GM11168 (cell line): ENCODE measurements at regions not wholly inside any gene's neighbourhood (a gene's known extent, or its start where the extent isn't known, plus 50 kb on each side); places are given as distances from the start of the nearest gene placed in this dataset.

Source experiments
- in situ Hi-C: fragments of 300-500 bp; cut with MboI; formaldehyde crosslinking; loops from one replicate; pipeline ENCODE4 v1.12.0; 2022; ENCODE audit warnings: low sequenced_read_pairs; ENCODE audit not compliant: unreplicated experiment

DNA sequence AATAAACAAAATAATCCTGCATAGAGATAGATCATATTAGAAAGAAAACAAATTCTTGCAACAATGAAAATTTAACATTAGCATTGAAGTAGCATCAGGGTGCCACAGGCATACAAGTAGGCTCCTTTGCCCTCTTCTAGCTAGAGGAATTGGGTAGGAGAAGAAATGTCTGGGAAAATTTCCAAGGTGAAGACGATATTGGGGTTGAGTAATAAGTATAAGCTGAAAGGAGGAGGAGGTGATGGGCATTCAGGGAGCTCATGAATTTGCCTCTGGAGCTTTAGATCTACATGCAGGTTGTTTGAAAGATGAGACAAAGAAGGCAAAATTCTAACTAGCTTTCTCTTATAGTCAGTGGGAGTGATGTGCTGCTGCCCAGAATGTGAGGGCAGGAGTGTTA is 504.9 kb downstream of the CCDC85A start:
- in situ Hi-C loops, result no loop called here

DNA sequence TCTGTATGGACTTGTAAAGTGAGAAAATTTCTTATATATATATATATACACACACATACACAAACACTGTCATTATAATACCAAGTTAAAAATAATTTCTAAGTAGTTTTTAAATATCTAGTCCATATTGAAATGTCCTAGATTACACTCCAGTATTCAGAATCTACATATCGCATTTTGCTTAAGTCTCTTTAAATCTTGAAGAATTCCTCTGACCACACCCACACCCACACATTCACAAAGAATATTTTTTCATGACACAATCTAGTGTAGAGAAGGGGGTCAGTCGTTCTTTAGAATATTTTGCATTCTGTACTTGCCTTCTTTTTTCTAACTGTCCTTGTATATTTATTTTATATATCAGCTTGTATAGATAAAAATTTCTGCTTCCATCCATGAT is 509.7 kb downstream of the CCDC85A start:
- in situ Hi-C loops, result no loop called here

DNA sequence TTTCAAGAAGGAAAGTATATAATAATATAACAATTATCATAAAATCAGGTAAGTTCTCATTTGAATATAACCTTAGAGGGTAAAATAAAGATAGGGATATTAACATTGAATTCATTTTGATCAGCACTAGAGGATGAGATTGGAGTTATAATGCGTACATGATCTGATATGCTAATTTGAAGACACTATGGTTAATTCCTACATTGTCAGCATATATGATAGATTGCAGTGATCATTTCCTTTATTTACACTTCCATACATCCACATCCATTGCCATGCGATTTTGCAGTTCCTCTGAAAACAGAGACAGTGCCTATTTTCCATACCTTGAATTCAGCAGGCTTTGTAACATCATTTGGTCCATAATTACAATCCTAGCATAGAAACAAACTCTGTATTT is 519.2 kb downstream of the CCDC85A start:
- in situ Hi-C loops, result no loop called here

DNA sequence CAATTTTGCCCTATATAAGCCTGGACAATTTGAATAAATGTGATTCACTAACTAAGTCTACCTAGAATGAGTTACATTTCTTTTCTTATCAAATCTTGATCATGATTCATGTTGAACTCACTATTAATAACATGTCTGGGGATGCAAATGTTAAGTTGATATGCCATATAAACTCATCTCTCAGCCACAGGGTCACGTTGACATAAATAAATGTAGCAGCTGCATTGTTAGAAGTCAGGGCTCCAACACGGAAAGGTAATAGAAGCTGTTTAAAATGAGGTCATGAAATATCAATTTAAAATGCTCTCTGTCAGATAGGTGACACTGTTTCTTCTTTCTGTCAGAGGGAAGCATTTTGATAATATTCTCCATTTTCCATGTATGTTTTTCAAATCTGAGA is 521.9 kb downstream of the CCDC85A start:
- in situ Hi-C loops, result no loop called here

DNA sequence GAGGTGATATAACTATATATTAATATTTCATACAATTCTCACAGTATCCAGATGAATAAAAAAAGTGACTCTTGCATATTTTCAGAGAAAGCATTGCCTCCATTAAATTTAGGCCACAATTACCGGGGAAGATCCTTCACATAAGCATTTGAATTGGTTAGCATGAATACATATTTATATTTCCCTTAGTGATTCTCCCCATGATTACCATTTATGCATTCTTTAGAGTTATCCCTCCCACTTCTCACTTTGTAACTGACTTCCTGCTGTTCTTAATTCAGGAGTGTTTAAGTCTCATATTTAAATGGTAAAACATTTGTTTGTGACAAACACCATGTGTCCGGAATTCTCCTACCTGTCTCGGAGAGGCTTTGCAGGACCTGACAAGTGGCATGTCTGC is 523.4 kb downstream of the CCDC85A start:
- in situ Hi-C loops, result no loop called here

DNA sequence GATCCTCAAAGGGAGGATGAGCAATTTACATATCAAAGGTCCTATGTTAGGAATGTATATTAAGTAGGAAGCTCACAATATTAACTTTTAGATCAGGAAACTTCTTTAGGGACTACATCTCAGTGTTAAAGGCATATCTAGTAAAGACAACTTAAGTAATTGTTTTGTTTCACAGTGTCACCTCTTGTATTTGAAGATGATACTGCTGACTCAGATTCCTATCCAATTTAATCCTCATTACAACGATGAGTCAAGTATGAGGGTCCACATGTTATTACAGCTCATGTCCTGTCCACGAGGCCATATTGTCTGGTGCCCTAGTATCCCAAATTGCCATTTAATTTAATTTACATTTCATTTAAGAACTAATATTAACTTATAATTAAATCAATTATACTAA is 523.9 kb downstream of the CCDC85A start:
- in situ Hi-C loops, result no loop called here

DNA sequence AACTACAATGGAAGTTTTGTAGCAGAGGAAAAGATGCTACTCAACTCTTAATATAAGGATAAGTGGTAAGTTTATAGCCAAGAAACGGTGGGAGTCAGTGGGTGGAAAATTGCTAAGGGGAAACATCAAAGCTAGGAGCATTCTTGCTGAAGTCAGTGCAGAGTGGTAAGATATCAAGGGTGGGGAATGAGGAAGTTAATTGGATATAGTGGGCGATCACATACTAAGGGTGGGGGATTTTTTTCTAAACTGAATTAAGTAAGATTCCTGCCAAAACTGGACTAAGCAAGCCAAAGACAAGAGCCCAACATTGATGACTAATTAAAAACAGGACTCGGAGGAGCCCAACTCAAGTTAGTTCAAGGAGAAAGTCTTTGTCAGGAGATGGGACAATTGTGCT is 525.4 kb downstream of the CCDC85A start:
- in situ Hi-C loops, result no loop called here

DNA sequence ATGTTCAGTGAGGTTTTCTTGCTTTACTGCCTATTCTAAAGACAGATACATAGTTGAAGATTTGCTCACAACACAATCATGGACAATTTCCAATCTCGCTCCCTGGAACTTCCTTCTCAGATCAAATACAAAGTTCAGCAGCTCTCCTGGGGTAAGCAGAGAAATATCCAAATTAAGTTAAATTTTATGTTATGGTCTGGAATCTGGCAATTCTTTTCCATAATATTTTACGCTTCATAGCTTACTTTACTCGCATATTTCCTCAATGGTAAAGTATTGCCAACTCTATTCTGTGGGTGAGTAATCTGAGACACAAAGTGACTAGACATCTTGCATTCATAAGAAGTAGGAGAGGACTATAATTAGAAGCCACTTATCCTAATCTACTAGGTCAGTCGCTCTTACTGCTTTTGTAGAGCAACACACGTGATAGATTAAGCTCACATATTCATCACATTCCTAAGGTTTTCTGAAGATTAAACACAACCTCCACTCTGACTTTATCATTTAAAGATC is 529.4 kb downstream of the CCDC85A start:
- in situ Hi-C loops, result no loop called here

DNA sequence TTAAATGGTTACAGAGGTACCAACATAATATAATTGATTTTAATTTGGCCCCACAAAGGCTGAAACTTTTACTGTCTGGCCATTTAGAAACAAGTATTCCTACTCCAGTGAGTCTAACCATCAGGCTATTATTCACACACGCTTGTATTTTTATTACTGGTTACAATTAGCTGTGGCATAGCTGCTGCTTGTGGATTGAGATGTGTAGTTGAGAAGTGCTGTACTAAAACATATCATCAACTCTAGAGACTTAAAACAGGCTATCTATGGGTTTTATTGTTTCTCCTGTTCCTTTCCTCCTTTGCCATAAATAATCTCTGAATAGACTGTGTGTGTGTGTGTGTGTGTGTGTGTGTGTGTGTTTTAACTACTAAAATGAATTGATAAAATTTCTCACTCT is 530.2 kb downstream of the CCDC85A start:
- in situ Hi-C loops, result no loop called here

DNA sequence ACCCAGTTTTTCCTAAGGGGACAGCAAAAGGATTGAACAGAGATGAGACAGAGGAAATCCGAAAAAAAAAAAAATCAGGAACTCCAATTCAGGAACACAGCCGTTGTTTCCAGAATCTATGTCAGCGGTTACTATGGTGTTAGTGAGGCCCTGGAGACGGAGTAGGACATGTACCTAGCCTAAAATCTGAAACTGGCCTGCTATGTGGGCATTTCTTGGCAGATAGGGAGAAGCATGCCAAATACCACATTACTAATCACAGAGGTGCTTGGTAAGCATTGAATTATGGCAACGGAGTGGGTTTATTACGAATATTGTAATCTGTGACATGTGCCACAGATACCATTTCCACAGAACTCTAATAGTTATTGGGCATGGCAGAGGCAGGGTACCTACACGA is 530.6 kb downstream of the CCDC85A start:
- in situ Hi-C loops, result no loop called here

DNA sequence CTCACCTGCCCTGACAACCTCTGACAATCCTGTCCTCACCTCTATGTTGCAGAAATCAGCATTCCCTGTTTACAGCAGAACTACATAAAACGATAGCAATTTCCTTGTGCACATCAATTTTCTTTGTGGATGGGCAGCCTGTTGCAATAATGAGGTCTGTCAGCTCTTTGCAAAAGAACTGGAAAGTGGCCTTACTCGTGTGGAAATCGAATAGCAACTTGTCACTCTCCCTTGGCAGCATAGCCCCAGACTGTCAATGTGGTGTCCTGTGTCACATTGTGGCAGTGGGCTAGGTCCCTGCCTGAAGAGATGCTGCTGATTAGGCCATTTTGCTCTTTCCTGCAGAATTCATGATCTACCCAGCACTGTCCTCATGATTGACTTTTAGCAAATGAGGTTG is 531.9 kb downstream of the CCDC85A start:
- in situ Hi-C loops, result no loop called here

DNA sequence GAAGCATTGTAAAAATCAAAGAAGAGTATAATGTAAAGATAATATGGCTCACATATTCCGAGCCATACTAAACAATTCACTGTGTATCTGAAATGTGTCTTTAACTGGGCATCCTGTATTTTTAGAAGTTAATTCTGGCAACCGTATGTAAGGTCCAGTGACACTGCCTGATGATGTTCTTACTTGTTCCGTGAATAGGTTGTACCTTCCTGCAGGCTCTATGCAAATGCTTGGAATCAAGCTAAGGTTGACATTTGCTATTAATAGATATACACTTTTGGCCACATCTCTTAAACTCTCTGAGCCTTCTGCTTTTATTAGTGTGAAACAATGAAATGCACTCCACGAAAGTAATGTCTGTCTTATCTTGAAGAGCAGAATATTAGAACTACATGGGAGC is 534.6 kb downstream of the CCDC85A start:
- in situ Hi-C loops, result no loop called here

DNA sequence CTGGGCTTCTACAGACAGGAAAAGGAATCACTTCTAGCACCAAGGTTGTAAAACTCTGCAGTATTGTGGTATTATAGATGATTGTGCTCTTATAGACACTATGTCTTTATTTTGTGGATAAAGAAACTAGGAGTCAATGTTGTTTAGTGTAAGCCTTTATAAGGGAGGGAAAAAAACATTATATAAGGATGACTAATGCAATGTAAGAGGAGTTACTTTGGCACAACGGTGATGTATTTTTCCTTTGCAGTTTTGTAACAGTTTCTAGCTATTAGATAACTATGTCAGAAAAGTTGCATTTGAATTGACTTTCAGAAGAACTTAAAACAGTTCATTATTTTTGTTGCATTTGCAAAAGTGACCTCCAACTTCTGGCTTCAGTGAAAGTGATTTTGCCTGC is 545.4 kb downstream of the CCDC85A start:
- in situ Hi-C loops, result no loop called here

DNA sequence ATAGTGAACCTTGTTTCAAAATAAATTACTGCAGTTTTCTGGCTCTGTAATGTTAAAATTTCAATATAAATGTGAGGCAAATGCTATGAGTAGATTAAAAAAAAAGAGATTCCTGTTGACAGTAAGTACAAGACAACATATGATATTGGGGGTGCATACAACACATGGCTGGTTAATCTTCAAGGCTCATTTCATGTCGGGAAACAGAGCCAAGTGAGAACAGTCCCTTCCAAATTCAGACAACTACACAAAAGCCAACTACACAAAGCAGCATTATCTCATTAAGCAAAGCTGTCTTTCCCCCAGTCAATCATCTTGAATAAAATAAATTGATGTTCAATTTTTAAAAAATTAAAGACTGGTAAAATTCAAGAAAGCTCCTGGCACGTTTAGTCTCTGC is 549.2 kb downstream of the CCDC85A start:
- in situ Hi-C loops, result no loop called here

DNA sequence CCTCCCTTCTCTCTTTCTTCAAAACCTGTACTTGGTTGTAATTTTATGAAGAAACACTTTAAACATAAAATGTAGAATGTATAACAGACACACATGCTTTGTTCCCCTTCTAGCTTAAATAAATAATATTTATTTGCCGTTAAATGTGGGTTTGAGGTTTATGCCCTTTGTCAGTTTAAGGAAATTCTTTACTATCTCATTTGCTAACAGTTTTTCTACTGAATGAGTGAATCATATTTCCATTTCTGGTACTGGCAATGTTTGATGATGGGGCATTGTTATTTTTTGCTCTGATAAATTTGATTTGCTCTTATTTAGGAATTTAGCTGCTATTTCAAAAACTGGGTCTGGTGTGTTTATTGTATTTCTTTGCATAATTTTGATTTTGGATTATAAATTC is 555.6 kb downstream of the CCDC85A start:
- in situ Hi-C loops, result no loop called here

DNA sequence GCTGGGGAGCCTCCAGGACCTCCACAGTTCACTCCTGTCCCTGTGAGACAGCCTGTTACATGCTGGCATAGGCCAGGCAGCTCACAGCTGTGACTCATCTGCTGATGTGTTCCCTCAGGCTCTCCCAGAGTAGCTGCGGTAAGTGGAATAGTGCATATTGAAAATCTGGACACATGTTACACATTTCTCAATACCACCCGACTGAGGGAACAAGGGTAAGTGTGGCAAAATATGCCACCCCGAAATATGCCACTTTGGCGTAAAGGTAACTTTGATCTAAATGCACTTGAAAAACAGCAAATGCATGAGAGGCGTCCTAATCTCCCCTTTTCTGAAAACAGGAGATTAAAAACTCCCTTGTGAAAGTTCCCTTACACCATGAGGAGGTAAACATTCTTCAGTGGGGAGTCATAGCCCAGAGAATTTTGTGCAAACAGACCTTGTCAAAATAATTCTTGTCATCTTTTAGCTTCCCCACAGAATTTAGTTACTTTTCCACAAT is 557.9 kb downstream of the CCDC85A start:
- in situ Hi-C loops, result no loop called here

DNA sequence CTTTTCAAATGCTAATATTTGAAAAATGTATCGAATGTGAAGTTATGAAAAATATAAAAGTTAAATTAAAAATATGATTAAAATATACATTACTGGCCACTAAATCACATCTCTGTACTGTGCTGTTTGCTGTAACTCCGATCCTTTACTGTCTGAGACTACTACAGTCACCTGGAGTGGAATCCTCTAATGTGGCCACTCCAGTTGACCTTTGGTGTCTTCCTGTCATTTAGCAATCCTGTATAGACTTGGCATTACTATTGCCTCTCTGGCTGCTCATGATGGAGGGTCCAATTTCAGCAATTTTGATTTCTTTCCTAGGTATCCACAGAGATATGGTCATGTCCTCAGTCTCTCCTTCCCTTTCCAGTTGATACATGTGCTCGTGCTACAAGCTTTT is 560.0 kb downstream of the CCDC85A start:
- in situ Hi-C loops, result no loop called here

DNA sequence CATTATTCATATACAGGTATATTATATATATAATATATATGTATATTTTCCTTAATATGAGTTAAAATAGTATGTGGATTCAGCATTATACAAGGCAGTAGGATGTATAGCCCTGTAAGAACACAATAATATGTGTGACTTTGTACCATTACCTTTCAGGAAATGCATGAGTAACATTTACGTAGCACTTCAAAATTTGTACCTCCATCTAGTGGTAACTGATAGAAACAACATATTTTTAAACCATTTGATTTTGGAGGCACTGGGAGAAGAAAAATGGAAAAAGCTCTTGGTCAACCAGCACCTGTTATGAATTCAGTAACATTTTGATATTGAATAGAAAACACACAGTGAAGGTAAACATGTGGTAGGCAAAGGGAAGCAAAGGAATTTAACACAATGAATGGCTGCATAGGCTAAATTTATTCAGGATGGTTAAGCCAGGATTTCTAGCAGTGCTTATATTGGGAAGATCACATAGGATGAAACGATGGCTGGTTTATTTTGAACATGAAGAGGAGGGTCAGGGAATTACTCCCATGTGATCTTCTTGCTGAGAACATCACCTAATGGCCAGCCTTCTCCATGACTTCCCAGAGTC is 565.5 kb downstream of the CCDC85A start:
- in situ Hi-C loops, result no loop called here

DNA sequence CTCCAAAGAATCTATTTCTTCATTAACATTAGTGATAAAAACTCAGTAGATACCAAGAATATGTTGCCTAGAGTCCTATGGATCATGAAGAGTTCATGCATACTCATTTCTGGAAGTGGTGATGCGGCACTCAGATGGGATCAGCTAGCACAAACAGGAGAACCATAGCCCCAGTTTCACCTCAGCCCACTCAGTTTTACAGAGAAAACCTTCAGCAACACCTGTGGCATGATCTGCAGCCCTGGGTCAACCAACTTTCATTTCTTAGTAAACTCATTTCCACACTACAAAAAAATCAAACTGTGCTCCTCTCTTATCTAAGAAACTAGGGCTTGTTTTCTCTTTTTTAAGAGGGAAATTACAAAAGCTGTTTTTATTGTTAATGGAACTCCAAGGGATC is 569.4 kb downstream of the CCDC85A start:
- in situ Hi-C loops, result no loop called here

DNA sequence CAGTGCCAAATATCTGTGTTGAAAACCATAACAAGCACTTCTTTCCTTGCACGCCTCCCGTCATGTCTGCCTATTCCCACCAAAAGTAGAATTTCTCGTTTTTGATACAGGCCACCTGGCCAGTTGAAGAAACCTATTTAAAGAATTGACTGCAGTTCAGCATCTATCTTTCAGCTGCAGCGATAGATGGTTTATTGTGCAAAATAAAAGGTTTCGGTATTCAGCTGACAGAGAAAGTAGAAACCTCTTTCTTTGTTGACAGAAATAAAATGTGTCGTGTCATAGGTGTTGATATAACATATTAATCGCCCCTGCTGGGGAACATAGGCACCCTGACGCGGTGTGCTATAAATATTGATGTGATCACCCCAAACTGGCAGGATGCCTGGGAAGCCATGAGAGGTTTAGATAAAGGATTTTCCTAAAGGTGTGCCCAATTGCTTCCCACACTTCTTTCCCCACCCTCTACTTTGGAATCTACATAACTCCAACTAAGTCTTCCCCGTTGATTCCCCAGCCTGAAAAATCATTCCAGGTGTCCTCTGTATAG is 570.4 kb downstream of the CCDC85A start:
- in situ Hi-C loops, result no loop called here

DNA sequence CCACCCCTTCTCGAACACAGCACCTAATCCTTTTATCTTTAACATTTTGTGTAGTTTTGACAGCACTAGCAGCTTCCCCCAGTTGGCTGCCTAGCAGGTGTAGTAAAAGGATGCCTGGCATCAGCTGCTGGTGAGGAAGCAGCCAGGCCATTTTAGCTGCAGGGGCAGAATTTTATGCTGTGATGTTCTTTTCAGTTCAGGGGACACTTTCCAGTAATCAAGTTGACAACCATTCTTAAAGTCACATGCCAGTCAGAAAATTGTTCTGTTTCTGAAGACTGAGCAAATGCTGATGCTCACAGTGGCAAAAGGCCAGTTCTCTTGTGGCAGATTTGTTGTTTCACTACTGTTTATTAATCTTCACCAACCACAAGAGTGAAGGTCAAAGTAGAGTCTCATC is 570.8 kb downstream of the CCDC85A start:
- in situ Hi-C loops, result no loop called here

DNA sequence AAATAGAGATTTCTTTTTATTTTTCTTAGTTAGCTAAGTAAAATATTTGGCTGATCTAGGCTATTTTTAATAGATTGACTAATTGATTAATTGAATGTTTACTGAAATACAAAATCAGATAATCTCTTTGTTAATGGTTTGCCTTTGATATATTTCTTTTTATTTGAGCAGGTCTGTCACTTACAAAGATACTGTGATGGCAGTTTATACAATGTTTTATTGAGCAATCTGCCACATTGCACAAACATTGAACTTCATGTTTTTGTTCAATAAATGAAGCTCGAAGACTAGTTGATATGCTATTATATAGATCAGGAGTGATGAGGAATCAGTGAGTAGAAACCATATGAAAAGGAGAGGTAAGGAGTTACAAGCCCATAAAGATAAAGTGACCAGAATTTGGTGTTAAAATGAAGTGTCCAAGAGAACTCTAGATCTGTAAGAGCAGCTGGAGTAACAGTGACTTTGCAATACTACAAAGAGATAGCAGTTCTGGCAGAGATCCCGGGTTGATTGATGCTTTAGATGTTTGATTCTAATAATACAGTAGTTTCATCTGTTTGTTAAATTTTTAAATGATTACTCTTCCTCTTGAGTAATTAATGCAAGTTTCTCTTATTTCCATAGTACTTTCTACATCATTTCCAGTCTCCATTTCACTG is 574.2 kb downstream of the CCDC85A start:
- in situ Hi-C loops, result no loop called here
